ENCODE measurements at regions not wholly inside any gene's neighbourhood (a gene's known extent, or its start where the extent isn't known, plus 50 kb on each side); places are given as distances from the start of the nearest gene placed in this dataset.

DNA sequence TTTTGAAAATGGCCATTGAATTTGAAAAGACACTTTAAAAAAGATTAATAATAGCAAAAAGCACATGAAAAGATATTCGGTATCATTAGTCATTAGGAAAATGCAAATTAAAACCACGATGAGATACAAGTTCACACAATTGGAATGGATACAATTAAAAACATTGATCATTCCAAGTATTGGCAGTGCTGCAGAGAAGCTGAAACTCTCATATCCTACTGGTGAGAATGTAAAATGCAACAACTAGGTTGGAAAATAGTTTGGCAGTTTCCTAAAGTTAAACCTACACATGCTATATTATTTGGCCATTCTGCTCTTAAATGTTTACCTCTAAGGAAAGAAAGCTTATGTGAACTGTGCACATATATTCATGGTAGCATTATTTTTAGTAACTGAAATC is 838.7 kb upstream of the PRMT6 start:
- TF ChIP-seq, protein P1, sequence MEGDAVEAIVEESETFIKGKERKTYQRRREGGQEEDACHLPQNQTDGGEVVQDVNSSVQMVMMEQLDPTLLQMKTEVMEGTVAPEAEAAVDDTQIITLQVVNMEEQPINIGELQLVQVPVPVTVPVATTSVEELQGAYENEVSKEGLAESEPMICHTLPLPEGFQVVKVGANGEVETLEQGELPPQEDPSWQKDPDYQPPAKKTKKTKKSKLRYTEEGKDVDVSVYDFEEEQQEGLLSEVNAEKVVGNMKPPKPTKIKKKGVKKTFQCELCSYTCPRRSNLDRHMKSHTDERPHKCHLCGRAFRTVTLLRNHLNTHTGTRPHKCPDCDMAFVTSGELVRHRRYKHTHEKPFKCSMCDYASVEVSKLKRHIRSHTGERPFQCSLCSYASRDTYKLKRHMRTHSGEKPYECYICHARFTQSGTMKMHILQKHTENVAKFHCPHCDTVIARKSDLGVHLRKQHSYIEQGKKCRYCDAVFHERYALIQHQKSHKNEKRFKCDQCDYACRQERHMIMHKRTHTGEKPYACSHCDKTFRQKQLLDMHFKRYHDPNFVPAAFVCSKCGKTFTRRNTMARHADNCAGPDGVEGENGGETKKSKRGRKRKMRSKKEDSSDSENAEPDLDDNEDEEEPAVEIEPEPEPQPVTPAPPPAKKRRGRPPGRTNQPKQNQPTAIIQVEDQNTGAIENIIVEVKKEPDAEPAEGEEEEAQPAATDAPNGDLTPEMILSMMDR (IDR thresholded peaks at IDR 0.05 in 8 of 11, conservative IDR thresholded peaks at IDR 0.05 in 3 of 11): no peak
- no peak for TF ChIP-seq POLR2A (IDR thresholded peaks at IDR 0.05)
- TF ChIP-seq POLR2AphosphoS5 (IDR thresholded peaks at IDR 0.05): no peak
